PC-3 (cell line): ENCODE measurements at regions not wholly inside any gene's neighbourhood (a gene's known extent, or its start where the extent isn't known, plus 50 kb on each side); places are given as distances from the start of the nearest gene placed in this dataset.

ENCODE experiments used
- EZH2 ChIP-seq: fragments of 300-600 bp; sonication (generic); IDR thresholded peaks from one replicate; pipeline ENCODE4 v1.6.1; 2017; ENCODE audit warnings: antibody characterized with exemption, mild to moderate bottlenecking, low read length; ENCODE audit not compliant: unreplicated experiment
- EZH2phosphoT487 ChIP-seq: fragments of 300-600 bp; sonication (generic); IDR thresholded peaks from 2 replicates; pipeline ENCODE4 v1.6.1; 2018; ENCODE audit warnings: mild to moderate bottlenecking, antibody characterized with exemption, low read length, borderline replicate concordance
- TF ChIP-seq, protein P1 (sequence below): fragments of 300-600 bp; sonication (generic); conservative IDR thresholded peaks from 2 replicates; pipeline ENCODE4 v1.5.1; 2017; ENCODE audit warnings: antibody characterized with exemption, low read depth, mild to moderate bottlenecking, low read length

DNA sequence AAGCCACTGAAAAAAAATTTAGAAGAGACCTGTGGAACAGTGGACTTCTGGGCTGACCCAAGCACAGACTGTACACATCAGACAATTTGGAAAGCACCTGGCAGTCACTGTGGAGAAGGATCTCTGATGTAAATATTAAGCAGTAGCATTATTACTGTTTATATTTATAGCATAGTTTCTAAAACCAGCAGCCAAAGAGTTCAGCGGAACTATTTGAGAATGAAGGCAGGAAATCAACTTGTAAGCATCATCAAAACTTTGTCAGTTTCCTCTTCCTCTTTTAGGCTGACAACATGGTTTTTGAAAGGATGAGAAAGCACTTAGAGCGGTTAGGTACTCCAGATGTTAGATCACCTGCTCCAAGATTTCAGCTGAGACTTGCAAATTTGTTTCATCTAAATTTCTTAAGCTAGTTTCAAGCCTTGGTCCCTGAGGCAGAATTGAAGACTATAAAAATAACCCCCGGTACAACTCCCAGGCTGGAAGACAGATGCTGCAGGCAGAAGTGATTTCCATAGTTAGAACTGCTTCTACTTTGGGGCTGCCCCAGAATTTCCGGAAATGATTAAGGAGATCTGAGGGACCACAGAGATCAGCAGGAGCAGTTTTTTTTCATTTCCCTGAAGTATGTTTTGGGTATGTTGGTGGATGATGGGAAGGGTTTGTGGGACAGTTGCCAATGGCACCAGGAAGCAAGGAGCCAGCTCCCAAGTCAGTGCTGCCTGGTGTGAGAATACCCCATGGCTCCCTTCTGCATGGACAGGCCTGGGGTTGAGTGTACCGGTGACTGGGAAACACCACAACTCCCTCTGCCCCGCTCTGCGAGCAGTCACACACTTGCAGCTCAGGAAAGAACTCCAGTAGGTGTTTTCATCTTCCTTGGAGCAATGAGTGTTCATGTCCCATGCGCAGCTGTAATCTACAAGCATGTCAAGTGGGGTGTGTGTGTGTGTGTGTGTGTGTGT lies 354.5 kb downstream of the NUAK1 start:
- TF ChIP-seq EZH2 (no peak), EZH2phosphoT487 (no peak)
- TF ChIP-seq, protein P1, sequence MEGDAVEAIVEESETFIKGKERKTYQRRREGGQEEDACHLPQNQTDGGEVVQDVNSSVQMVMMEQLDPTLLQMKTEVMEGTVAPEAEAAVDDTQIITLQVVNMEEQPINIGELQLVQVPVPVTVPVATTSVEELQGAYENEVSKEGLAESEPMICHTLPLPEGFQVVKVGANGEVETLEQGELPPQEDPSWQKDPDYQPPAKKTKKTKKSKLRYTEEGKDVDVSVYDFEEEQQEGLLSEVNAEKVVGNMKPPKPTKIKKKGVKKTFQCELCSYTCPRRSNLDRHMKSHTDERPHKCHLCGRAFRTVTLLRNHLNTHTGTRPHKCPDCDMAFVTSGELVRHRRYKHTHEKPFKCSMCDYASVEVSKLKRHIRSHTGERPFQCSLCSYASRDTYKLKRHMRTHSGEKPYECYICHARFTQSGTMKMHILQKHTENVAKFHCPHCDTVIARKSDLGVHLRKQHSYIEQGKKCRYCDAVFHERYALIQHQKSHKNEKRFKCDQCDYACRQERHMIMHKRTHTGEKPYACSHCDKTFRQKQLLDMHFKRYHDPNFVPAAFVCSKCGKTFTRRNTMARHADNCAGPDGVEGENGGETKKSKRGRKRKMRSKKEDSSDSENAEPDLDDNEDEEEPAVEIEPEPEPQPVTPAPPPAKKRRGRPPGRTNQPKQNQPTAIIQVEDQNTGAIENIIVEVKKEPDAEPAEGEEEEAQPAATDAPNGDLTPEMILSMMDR: no peak
